ENCODE measurements at regions not wholly inside any gene's neighbourhood (a gene's known extent, or its start where the extent isn't known, plus 50 kb on each side); places are given as distances from the start of the nearest gene placed in this dataset.

GRCh38 chr13:77456271-77456670, 79.2 kb upstream of the SCEL start:
- Histone ChIP-seq H3K4me3 (ENCODE audit: low read depth, low read length) (no peak overlapping the region), H3K27ac (no peak overlapping the region), H3K27me3 (replicated peaks) (no peaks in the 10 kb centered on the region), H3K36me3 (replicated peaks) (no peaks in the 10 kb centered on the region)
- no peak for TF ChIP-seq CTCF (IDR thresholded peaks at IDR 0.05; ENCODE audit: low read depth, low read length, missing control alignments)
- in situ Hi-C loops (cut with HindIII; ENCODE audit: low pct_ligation_motif_present, low sequenced_read_pairs): no loop called here
- no peak for DNase-seq

- in situ Hi-C loops (cut with HindIII; ENCODE audit: low pct_ligation_motif_present, low sequenced_read_pairs): no loop called here
- DNase-seq: no peak
- Histone ChIP-seq H3K27ac (no peak overlapping the region), H3K27me3 (replicated peaks) (no peaks in the 10 kb centered on the region), H3K4me3 (ENCODE audit: low read depth, low read length) (no peak overlapping the region), H3K36me3 (replicated peaks) (no peaks in the 10 kb centered on the region)
- no peak for TF ChIP-seq CTCF (IDR thresholded peaks at IDR 0.05; ENCODE audit: low read depth, low read length, missing control alignments)
Measured at GRCh38 chr13:77449265-77449664, 86.2 kb upstream of the SCEL start.

GRCh38 chr13:77448689-77449088, 86.8 kb upstream of the SCEL start:
- H3K27ac ChIP-seq: no peak overlapping the region
- no peaks in the 10 kb centered on the region for H3K27me3 ChIP-seq (replicated peaks)
- DNase-seq: no peak
- no peaks in the 10 kb centered on the region for H3K36me3 ChIP-seq (replicated peaks)
- no peak for TF ChIP-seq CTCF (IDR thresholded peaks at IDR 0.05; ENCODE audit: low read depth, low read length, missing control alignments)
- H3K4me3 ChIP-seq (ENCODE audit: low read depth, low read length): no peak overlapping the region
- in situ Hi-C loops (cut with HindIII; ENCODE audit: low pct_ligation_motif_present, low sequenced_read_pairs): no loop called here

GRCh38 chr13:77443511-77443910, 92.0 kb upstream of the SCEL start:
- no peak for TF ChIP-seq CTCF (IDR thresholded peaks at IDR 0.05; ENCODE audit: low read depth, low read length, missing control alignments)
- Histone ChIP-seq H3K36me3 (replicated peaks) (no peaks in the 10 kb centered on the region), H3K27me3 (replicated peaks) (no peaks in the 10 kb centered on the region), H3K4me3 (ENCODE audit: low read depth, low read length) (no peak overlapping the region), H3K27ac (no peak overlapping the region)
- in situ Hi-C loops (cut with HindIII; ENCODE audit: low pct_ligation_motif_present, low sequenced_read_pairs): no loop called here
- DNase-seq: no peak

GRCh38 chr13:77437267-77437666, 98.2 kb upstream of the SCEL start:
- H3K27ac ChIP-seq: no peak overlapping the region
- H3K4me3 ChIP-seq (ENCODE audit: low read depth, low read length): no peak overlapping the region
- in situ Hi-C loops (cut with HindIII; ENCODE audit: low pct_ligation_motif_present, low sequenced_read_pairs): no loop called here
- TF ChIP-seq CTCF (IDR thresholded peaks at IDR 0.05; ENCODE audit: low read depth, low read length, missing control alignments): no peak
- H3K27me3 ChIP-seq (replicated peaks): no peaks in the 10 kb centered on the region
- no peaks in the 10 kb centered on the region for H3K36me3 ChIP-seq (replicated peaks)
- no peak for DNase-seq

GRCh38 chr13:77434289-77434688, 101.2 kb upstream of the SCEL start:
- H3K4me3 ChIP-seq (ENCODE audit: low read depth, low read length): no peak overlapping the region
- no peaks in the 10 kb centered on the region for H3K27me3 ChIP-seq (replicated peaks)
- TF ChIP-seq CTCF (IDR thresholded peaks at IDR 0.05; ENCODE audit: low read depth, low read length, missing control alignments): no peak
- no peaks in the 10 kb centered on the region for H3K36me3 ChIP-seq (replicated peaks)
- in situ Hi-C loops (cut with HindIII; ENCODE audit: low pct_ligation_motif_present, low sequenced_read_pairs): no loop called here
- DNase-seq: no peak
- H3K27ac ChIP-seq: no peak overlapping the region

Measured in brain microvascular endothelial cell (primary cell).